Lower leg skin (tissue), 3 donors: ENCODE measurements at regions not wholly inside any gene's neighbourhood (a gene's known extent, or its start where the extent isn't known, plus 50 kb on each side); places are given as distances from the start of the nearest gene placed in this dataset.

Experiments used
- POLR2A ChIP-seq, 2 donors: fragments of 450-650 bp; IDR thresholded peaks; one replicate each; pipeline ENCODE4 v1.6.1; 2016 to 2017; ENCODE audit warnings: antibody characterized with exemption in 2 of 2, mild to moderate bottlenecking in 1 of 2, moderate library complexity in 1 of 2
- TF ChIP-seq, protein P1 (sequence below), 3 donors: fragments of 450-650 bp; IDR thresholded peaks; one replicate each; pipeline ENCODE4 v1.5.1; 2016; ENCODE audit warnings: antibody characterized with exemption in 3 of 3, mild to moderate bottlenecking in 3 of 3, moderate library complexity in 2 of 3

DNA sequence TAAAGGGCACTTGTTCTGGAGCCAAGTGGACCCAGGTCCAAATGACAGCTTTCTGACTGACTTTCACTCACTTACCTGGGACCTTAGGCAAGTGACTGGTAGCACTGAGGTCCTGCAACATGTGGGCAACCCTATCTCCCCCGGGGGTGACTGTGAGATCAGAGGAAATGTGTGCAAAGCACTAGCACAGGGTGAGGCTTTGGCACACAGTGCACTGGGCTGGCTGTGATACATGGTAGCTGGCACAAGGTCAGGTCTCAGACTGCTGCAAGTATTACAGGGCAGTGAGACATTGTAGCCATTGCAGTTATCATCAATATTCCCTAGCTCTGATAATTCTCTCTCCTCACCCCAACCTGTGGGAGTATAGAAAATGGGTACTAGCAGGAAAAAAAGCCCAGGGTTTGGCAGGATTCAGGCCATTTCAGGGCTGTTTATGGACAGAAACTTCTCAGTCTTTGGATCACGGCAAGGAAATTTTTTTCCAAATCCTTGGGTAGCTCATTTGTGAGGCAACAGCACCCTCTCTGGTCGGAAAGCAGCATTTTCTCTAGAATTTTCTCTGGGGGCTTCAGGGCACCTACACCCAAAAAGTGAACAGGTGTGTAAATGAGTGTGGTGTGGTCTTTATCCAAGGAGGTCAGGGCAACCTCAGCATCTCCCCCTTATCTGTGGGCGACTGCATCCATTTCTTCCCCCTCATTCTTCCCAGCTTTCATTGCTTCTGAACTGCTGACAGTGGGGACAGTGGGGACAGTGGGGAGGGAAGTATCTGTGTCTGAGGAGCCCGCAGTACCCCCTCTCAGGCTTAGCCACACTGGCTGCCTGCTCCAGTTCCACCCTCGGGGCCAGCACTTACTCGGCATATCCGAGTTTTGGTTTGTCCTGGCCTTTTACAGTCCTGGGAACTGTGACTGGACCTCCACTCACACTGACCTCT lies 148.7 kb upstream of the PHACTR3 start:
- TF ChIP-seq, protein P1, sequence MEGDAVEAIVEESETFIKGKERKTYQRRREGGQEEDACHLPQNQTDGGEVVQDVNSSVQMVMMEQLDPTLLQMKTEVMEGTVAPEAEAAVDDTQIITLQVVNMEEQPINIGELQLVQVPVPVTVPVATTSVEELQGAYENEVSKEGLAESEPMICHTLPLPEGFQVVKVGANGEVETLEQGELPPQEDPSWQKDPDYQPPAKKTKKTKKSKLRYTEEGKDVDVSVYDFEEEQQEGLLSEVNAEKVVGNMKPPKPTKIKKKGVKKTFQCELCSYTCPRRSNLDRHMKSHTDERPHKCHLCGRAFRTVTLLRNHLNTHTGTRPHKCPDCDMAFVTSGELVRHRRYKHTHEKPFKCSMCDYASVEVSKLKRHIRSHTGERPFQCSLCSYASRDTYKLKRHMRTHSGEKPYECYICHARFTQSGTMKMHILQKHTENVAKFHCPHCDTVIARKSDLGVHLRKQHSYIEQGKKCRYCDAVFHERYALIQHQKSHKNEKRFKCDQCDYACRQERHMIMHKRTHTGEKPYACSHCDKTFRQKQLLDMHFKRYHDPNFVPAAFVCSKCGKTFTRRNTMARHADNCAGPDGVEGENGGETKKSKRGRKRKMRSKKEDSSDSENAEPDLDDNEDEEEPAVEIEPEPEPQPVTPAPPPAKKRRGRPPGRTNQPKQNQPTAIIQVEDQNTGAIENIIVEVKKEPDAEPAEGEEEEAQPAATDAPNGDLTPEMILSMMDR (IDR thresholded peaks at IDR 0.05) = peak in 1 of 3 donors; percentile 22
- TF ChIP-seq POLR2A (IDR thresholded peaks at IDR 0.05) = no peak
